Smooth muscle cell of the brain vasculature (primary cell): ENCODE measurements at regions not wholly inside any gene's neighbourhood (a gene's known extent, or its start where the extent isn't known, plus 50 kb on each side); places are given as distances from the start of the nearest gene placed in this dataset.
"Not testable (repeated sequence)": the region's sequence is repeated elsewhere in the genome, so short reads cannot be mapped to it uniquely, and the experiment has no call there.

Experiments used
- DNase-seq: peaks from one replicate; pipeline ENCODE4 v3.0.0-alpha.2; 2012; ENCODE audit warnings: low read depth, low spot score

DNA sequence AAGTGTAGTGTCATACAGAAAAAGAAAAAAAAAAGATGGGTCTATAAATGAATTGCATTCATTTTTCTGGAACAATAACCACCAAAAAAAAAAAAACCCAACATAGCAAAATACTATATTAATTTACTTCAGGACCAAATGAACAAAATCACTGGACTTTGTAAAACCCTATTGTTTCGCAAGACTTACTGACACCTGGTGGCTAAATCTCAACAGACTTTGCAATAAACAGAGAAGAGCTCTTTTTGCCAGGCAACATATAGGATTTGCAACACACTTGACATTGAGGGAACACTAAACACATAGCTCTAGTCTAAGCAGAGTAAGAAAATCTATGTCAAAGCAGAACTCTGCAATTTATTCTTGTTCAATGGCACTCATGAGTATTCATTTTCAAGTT lies 990.2 kb downstream of the STPG2 start:
- no peak for DNase-seq

DNA sequence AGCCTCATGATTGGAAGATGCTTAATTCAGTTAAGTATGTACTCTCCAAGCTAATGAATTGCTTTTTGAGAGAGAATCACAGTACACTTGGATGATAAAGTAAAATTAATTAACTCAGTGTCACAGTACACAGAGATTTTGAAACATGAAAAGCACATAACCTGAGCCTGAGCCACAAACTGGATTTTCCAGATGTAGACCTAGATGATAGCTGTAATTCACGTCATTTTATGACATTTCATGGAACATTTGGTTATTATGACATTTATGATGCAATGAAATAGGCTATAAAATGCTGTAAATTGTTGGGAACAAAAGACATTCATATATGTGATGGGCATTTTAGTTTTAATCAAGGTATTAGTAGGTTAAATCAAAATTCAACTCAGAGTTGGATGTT lies 983.7 kb downstream of the STPG2 start:
- no peak for DNase-seq

DNA sequence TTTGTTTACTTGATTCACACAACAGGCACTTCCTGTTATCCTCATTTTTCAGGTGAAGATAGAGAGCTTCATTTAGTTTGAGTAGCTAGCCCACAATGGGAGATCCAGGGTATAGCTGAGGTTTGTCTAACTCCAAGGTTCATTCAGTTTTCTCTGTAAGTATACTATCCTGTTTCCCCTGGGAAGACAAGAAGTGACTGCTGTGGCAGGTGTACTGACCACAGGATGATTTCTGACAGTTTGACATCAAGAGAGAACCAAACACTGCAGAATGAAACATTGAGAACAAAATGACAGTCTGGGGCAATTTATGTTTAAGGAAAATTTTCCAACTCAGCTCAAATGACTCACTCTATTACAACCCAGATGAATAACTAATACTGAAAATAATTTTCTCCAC lies 958.0 kb downstream of the STPG2 start:
- no peak for DNase-seq

DNA sequence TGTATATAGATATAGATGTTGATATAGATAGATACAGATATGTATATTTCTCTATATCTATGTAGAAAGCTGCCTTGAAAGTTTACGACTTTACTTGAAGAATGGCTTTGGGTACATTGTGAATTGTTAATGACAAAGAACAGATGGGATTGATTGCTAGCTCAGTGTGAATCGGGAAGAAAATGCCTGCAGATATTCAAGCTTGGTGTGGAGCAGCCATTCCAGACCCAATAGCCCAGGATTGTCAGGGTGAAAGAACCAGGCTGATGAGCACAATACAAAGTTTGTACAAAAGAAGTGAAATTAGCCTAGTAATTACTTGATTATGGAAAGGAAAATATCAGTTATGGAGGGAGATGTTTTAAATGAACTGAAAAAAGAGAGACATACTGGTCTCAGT lies 946.2 kb downstream of the STPG2 start:
- no peak for DNase-seq

DNA sequence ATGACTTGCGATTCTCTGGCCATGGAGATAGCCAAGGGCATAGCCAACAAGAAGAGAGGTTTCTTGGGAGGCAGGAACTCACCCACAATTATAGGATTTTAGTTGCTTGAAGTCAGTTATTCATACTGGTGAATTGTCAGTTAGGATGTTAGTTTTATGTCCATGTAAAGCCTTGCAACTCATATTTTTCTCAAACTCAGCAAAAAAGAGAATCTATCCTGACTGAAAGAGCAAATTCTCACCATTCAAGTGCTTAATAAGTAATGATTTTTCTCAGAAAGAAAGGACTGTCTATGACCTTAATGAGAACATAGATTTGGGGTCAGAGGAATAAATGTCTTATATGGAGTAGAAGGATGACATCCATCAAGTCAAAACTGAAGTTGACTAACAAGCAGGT lies 934.5 kb downstream of the STPG2 start:
- no peak for DNase-seq

DNA sequence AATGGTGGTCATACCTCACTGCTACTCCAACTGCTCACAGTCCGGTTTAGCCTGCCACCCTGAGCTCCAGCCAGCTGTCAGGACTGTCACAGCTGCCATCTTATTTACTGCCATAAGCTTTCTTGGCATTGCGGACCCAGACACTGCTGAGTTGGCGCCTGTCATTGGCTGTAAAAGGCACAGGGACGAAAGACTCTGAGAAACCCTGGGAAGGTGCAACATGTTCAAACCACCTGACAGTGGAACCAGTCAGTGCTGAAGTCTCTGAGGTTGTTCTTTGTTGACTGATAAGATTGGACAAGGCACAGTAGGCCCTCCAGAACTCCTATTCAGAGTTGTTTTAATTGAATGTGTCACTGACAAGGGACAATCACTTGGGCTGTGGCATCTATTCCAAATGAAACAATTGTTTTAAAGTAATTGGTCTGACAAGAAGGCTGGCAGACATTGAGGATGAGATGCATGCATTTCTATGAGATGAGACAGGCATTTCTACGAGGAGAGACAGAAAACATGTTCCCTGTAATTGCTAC lies 927.8 kb downstream of the STPG2 start:
- no peak for DNase-seq

DNA sequence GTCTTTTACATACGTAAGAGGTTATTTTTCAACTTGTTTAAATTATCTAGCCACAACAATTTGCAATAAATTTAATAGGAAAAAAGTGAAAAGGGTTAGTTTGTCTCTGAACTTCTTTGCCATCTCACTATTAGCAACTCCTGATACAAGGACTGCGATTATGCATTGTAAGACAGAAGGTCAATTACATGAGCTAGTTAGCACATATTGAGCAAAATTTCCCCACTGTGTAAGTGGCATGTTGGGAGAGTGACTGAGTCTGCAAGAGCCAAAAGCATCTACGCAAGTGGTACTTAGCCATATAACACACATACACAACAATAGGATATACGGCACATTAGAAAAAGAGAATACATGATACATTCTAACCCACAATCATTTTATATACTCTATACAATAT lies 927.2 kb downstream of the STPG2 start:
- DNase-seq: no peak

DNA sequence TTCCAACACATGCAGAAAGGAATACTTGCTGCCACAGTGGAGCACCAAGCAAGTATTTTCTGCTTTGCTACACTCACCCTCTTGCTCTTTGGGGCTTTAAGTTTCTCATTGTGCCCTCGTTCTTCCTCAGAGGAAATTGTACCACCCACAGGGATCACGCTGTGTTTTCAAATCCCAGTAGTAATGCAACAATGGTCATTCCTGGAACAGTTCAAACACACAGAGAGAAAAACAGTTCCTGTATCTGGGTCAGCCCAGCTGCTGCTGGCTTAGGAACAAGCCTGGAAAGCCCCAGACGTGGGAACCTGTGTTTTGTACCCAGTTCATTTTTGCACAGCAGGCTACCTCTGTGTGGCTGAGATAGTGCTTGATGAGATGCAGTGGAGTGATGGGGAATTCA lies 907.8 kb downstream of the STPG2 start:
- no peak for DNase-seq

DNA sequence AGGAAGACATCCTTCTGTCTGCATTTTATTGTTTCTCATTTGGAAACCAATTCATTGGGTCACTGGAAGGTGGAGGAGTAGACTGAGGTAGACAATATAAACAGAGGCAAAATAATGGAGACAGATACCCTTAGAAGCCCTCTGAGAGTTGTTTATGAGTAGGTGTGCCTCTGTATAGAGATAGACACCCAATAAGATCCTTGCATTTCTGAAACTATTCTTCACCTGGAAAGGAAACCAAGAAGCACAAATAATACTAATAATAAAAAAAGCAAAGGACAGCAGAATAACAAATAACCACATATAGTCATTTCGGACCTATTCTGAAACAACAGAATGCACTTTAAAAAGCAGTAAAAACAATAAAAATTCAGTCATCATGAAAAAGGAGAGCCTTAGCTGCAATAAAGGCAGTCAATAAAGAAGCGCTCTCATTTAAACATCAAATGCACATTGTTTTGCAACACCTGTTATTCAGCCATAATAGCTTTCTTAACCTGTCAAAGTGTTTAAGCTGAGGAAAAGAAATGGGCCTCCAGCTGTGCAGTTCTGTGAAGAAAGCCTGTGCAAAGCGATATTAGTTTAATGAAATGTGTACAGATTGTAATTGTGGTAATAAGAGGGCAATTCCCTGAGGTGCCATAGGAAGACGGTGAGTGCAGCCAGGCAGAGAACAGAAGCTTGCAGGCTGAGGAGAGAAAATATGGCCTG lies 904.2 kb downstream of the STPG2 start:
- DNase-seq: no peak

DNA sequence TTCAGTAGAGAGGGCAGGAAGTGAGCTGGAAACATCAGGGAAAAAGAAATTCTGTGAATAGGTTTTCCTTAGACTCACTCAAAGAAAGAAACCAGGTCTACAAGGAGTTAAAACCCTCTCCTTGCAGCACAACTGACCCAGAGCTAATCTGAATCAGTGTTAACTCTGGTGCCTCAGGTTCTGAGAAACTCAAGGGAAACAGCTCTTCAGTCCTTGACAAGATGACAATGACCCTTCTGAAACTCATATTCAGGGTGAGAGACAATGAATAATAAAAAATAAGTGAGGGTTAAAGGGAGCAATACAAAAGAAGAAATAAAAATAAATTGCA lies 903.6 kb downstream of the STPG2 start:
- DNase-seq: no peak

DNA sequence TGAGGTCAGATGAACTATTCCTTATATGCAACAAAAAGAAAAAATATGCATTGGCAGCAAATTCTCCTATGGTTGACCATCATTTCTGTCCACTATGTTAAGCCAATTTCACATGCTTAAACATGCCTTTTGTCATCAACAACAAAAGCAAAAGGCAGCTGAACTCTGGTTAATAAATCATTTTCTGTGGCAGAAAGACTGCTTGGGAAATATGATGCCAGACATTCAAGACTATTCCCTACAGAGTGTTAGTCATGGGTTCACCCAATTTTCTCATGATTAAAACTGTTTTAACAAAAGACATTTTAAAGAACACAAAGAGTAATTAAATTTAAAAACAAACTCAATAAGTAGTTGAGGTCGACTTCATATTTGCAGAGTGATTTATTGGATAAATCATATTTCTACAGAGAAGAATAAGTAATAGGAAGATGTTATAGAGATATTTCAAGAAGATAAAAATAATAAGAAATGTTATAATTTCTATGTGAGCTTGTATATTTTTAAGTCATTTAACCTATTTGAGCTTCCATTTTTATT lies 890.6 kb downstream of the STPG2 start:
- no peak for DNase-seq

DNA sequence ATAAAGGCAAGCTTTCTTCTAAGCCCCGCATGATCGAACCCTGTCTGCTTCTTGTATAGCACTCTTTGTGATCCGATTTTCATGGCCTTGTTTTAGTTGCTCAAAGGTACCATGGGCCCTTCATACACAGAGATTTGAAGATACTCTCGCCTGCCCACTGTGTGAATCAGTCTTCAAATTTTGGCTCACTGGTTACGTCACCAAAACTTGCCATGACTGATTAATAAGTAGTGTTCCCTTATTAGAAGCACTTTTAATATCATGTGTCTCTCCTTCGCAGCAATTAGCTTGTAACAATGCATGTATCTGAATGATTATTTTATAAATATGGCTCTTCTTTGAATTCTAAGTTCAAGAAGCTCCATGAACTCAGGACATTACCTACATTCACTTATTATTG lies 880.5 kb downstream of the STPG2 start:
- no peak for DNase-seq

DNA sequence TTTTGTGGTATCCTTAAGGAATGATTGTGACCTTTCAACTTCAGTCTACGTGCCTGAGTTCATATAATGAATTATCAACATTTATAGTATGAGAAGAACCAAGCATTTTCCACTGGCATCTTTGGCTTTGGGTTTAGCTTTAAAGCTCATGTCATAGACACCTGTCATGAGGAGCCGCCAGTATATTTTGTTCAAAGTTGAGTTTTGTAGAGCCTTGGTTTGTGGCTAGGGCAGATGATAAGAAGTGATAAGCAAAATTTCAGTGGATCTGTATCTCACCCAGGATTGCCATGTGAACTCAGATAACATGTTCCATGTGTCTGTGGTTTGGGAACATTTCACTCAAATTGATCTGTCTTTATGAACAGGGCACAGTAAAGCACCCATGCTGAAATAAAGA lies 873.2 kb downstream of the STPG2 start:
- DNase-seq: no peak

DNA sequence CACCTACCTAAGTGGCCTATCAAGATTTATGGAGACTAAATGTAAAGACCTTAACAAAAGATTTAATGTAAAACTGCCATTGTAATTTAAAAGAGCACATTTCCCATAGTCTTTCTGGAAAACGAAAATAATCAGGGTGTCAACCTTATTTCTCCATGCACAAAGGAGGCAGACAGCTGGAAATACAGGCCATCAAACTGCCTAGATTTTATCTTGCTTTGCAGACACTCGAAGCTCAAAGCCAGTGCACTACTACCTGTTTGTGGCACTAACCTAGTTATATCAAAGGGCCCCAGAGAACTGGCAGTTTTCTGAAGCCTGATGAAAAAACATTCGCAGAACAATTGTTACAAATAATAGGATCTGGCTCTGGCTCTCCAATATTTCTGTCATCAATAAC lies 863.9 kb downstream of the STPG2 start:
- DNase-seq: no peak

DNA sequence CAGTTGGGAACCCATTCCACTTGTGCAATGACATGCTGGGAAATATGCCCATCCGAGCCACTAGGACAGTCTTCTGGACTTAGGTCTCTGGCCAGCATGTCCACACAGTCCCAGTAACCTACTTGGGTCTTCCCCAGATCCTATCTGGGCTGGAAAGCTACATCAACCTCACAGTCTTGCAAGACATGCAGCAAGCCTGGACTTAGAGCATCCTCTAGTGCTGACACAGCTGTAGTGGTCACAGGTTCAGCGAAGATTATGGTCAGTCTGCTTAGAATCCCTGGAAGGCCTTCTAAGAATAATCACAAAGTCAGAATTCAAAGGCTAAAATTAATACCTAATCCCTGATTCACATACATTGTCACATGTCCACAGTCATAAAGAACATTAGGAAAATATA lies 842.7 kb downstream of the STPG2 start:
- no peak for DNase-seq

DNA sequence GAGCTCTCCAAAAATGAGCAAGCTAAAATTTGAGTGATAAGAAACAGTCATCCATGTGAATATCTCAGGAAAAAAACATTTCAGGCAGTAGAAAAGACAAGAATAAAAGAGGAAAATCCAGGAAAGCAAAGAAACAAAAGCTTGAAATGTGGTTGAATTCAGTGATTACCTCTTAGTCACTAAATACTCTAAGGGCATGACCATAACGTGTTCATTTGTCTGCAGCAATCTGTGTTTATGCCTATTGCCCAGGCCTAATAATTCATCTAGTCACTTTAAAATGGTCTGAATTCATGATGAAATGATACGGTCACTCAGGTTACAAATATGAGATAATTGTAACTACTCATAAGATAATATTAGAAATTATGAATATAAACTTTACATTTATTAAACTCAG lies 837.9 kb downstream of the STPG2 start:
- no peak for DNase-seq

DNA sequence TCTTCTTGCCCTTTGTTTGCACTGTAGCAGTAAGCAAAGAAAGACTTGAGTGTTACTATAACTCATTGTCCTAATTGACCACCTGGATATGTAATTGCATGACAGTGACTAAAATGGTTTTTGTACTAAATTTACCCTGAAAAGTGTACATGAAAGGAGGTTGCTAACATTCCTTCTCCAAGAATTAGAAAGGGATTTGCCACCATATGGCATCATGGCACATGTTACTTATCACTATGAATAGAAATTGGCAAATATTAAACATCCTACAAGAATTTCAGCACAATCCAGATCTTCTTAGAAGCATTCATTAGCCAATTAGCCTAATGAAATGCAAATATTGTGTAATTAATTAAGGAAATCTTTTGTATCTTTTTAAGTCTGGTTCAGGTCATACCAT lies 834.2 kb downstream of the STPG2 start:
- no peak for DNase-seq

DNA sequence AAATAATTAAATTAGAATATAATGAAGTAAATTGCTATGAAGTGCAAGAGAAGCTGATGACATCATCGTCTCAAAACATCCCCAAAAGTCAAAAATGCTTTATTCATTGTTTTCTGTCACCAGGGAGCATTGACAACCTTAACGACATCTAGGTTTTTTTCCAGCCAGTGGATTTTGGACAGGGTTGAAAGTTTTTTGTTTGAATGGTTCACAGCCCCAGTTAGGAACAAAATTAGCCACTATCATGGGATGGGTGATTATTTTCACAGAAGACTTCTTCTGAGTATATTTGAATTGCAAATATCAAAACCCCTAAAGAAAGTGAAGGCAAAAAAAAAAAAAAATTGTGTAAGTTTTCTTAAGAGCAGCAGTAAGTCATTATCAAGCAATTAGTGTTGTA lies 826.1 kb downstream of the STPG2 start:
- no peak for DNase-seq

DNA sequence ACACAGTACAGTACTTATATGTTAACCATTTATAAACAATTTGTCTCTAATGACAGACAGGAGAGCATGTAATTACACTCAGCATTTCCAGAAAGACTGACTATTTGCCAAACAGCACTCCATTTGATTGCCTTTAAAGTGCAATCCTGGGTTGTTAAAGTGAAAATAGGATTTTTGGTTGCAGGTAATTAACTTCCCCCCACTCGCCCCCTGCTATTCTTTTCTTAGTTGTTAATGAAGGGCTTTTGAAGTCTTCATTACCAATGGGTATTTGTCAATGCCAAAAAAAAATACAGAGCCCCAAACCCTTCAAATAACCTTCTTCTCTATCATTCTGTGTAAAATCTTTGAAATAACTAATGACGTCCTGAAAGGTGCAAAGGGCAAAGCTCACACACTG lies 825.6 kb downstream of the STPG2 start:
- no peak for DNase-seq

DNA sequence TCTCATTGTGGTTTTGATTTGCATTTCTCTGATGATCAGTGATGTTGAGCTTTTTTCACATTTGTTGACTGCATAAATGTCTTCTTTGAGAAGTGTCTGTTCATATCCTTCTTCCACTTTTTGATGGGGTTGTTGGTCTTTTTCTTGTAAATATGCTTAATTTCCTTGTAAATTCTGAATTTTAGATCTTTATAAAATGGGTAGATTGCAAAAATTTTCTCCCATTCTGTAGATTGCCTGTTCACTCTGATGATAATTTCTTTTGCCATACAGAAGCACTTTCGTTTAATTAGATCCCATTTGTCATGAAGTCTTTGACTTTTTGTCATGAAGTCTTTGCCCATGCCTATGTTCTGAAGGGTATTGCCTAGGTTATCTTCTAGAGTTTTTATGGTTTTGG lies 817.5 kb downstream of the STPG2 start:
- DNase-seq: not testable (repeated sequence)

DNA sequence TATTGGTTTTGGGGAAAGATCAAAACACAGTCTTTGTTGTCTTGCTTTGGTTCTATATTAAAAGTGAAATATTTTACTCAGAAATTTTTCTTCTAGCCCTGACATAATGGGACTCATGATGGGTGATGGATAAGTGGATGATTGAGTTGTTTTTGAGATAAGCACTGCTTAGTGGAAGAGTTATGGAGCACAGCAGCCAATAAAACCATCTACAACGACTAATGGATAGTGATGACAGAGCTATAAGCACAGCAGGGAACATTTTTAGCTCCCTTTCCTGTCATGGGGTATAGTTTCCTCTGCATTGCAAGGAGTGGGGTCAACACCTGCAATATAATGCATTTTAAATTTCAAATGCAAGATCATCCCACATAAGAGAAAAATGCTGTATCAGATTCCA lies 812.4 kb downstream of the STPG2 start:
- DNase-seq: no peak

DNA sequence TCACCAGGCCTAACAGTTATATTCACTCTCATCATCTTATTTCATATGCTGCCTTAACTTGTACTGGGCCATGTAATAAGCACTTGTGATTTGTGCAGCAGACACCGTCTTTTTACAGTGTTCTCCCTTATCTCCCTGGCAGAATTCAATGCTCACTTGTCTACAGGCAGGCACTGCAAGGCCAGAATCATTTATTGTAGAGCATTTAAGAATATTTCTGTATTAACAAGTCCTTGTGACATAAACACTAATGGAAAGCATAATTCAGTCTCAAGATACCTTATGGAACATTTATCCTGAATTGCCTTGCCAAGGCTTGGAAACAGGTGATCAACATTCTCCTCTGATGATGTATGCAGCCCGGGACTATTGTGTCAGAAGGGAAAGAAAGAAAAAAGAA lies 808.9 kb downstream of the STPG2 start:
- DNase-seq: no peak

DNA sequence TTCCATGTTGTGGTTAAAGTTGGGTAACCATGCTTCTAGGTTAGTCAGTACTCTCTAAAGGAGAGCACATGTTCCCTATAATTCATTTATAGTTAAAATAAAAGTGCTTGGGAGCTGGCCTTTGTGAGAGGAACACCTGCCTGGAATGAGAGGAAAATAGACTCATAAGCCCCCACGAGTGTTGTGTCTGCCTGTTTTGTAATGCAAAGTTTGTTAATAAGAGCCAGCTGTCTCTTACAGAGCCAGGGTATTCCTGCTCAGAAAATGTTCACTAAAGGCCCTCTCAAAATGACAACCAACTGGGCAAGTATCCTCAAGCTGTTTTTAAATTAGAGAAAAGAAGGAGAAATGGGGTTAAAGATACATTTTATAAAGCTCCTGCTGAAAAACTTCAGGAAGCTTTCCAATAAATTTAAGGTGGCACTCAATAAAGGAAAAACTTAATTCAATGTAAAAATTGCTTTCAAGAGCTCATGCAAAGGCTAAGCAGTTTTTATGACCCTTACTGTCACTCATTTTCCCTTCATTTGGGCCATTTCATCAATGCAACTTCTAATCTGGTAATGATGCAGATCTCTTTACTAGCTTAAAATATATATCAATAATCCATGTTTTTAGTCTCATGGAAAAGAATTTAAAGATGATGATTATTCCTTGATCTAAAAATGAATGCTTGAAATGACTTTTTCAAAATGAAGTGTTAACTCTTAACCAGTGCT lies 793.6 kb downstream of the STPG2 start:
- DNase-seq: no peak
